ENCODE measurements at regions not wholly inside any gene's neighbourhood (a gene's known extent, or its start where the extent isn't known, plus 50 kb on each side); places are given as distances from the start of the nearest gene placed in this dataset.

- DNase-seq = no peak
- Histone ChIP-seq H3K36me3 (no peaks in the 10 kb centered on the region), H3K27me3 (peaks cover 7% of the 10 kb centered on the region), H3K9me3 (no peaks in the 10 kb centered on the region), H3K4me3 (no peak overlapping the region)
Observed at GRCh38 chr11:127248476-127248875, 247.9 kb upstream of the KIRREL3 start.

GRCh38 chr11:127247261-127247851, 246.8 kb upstream of the KIRREL3 start:
- no peaks in the 10 kb centered on the region for H3K9me3 ChIP-seq
- H3K4me3 ChIP-seq = no peak overlapping the region
- peak; percentile 47 for DNase-seq
- no peaks in the 10 kb centered on the region for H3K36me3 ChIP-seq
- H3K27me3 ChIP-seq = peaks cover 16% of the 10 kb centered on the region

DNA sequence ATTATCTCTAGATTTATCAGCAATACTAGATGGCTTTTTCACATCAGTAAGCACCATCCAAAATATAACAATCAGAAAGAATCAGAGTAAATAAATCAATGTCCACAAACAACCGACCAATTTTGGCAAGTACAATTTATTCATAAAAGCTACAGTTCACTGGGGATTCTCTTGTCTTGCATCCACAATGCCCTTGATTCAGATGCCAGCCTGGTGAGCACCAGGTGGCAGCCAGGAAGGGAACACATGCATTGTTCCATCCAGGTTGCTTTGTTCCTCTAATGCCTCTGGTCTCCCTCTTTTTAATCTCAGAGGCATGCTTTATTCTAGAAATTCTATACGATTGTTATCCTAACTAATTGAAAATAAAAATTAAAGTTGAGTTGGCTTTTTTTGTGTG, 242.1 kb upstream of the KIRREL3 start:
- no peaks in the 10 kb centered on the region for H3K9me3 ChIP-seq
- no peaks in the 10 kb centered on the region for H3K36me3 ChIP-seq
- no peak for DNase-seq
- peaks cover 31% of the 10 kb centered on the region for H3K27me3 ChIP-seq
- no peak overlapping the region for H3K4me3 ChIP-seq

DNA sequence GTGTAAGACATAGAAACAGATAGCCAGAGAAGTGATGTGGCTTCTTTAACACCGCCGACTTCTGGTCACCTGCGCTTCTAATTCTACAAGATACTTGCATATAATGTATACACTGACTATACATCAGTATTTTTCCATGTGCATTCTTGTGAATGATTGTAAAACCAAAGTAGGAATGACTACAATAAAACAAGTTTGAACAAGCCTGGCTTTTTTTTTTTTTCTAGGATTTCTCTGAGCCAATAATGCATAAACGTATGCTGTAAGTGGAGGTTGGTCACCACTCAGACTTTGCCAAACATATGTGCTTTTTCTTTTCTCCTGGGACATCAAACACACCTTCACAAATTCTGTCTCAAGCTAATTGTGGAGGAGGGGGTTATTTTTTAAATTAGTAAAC, 237.8 kb upstream of the KIRREL3 start:
- Histone ChIP-seq H3K27me3 (peaks cover 25% of the 10 kb centered on the region), H3K9me3 (no peaks in the 10 kb centered on the region), H3K36me3 (no peaks in the 10 kb centered on the region), H3K4me3 (no peak overlapping the region)
- DNase-seq = no peak

- no peaks in the 10 kb centered on the region for H3K36me3 ChIP-seq
- no peak for DNase-seq
- peaks cover 14% of the 10 kb centered on the region; the same call in 1 of the 2 replicates for H3K27me3 ChIP-seq
Observed at GRCh38 chr11:127236776-127237175, 236.2 kb upstream of the KIRREL3 start.

DNA sequence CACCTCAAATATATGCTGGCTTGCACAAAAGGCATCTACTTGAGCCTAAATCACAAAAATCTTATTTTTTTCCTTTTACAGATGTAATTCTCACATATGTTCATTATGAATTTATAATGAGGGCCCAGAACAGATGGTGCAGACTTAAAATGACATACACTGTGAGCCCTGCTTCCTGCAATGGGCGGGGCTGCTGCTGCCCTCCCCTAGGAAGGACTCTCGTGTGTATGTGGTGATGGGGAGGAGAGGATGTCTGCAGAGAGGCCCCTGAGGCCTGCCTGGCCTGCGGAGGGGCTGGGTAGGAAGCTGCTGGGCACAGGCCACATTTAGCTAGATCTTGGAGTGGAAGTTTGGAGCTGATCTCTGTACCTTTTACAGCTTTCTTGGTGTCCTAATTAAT, 233.4 kb upstream of the KIRREL3 start:
- Histone ChIP-seq H3K27me3 (0 out of 2 replicates have a peak, but pooled peaks cover 5% of the 10 kb centered on the region), H3K9me3 (no peaks in the 10 kb centered on the region), H3K36me3 (no peaks in the 10 kb centered on the region), H3K4me3 (no peak overlapping the region)
- DNase-seq = no peak

More at GRCh38 chr11:127236776-127237175, 236.2 kb upstream of the KIRREL3 start:
- Histone ChIP-seq H3K9me3 (no peaks in the 10 kb centered on the region), H3K4me3 (no peak overlapping the region)

GRCh38 chr11:127230392-127230791, 229.8 kb upstream of the KIRREL3 start:
- no peaks in the 10 kb centered on the region for H3K36me3 ChIP-seq
- no peak for DNase-seq
- H3K27me3 ChIP-seq = peaks cover 17% of the 10 kb centered on the region
- H3K9me3 ChIP-seq = no peaks in the 10 kb centered on the region
- H3K4me3 ChIP-seq = no peak overlapping the region

DNA sequence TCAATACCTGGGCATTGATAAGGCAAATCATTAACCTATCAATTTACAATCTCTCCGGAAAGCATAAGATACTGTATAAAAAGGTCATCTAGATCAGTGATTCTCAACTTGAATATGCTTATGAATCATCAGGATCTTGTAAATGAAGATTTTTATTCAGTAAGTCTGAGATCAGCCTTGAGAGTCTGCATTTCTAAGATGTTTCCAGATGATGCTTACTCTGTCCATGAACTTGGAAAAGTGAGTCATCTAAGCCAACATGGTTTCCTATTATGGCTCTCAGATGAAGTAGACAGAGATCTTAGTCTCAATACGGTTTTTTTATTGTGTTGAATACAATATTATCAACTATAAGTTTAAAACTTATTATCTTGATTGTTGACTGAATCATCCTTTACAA, 226.4 kb upstream of the KIRREL3 start:
- Histone ChIP-seq H3K27me3 (peaks cover 25% of the 10 kb centered on the region), H3K4me3 (no peak overlapping the region), H3K9me3 (no peaks in the 10 kb centered on the region), H3K36me3 (no peaks in the 10 kb centered on the region)
- DNase-seq = no peak

DNA sequence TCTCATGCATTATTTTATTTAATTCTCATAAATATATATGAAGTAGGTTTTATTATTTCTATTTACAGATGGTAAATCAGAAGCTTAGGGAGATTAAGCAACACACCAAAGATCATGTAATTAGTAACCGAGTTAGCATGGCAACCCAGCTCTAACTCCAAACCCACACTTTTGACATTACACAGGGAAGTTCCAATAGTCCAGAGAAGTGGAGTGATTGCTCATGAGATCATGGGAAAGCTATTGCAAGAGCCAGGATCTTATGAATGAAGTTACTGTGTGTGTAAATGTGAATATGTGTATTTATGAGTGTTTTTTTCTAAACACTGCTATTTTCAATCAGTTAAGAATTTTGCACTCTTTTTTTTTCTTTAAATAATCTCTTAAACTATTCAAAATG, 225.8 kb upstream of the KIRREL3 start:
- Histone ChIP-seq H3K36me3 (no peaks in the 10 kb centered on the region), H3K9me3 (no peaks in the 10 kb centered on the region), H3K27me3 (peaks cover 25% of the 10 kb centered on the region), H3K4me3 (no peak overlapping the region)
- DNase-seq = no peak

DNA sequence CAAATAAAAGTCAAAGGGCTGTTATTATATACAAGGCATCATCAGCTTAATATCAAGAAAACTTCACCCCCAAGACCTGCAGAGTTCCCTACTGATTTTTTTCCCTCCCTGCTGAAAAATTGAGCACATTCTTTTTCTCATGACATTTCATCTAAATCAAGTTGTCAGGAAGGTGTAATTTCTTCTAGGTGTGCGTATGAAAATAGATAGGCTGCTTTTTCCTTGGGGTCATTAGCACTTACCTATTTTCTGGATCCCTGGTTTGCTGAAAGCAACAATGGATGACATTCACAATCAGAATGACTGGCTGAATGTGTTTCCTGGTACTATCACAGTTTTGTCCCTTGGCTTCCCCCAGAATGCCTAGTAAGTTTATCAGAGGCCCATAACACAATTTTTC, 225.0 kb upstream of the KIRREL3 start:
- H3K9me3 ChIP-seq = no peaks in the 10 kb centered on the region
- no peak overlapping the region for H3K4me3 ChIP-seq
- H3K27me3 ChIP-seq = peaks cover 25% of the 10 kb centered on the region
- DNase-seq = no peak
- no peaks in the 10 kb centered on the region for H3K36me3 ChIP-seq

DNA sequence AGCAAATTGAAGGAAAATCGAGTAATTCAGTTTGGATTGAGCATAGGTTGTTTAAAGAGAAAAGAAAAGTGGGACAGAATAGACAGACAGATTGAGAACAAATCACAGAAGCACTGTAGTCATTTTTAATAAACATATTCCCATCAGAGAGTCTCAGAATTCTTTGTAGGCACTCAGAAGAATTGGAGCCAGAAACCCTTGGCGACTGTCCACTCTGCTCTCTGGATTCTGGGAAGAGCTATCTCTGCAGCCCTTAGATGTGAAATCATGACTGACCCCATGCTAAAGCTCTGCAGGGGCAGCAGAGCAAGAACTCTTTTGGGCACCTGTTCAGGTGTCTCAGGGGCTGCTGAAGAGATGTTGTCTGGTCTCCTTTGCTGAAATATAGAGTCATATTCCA, 223.7 kb upstream of the KIRREL3 start:
- DNase-seq = no peak
- Histone ChIP-seq H3K4me3 (no peak overlapping the region), H3K27me3 (peaks cover 25% of the 10 kb centered on the region), H3K9me3 (no peaks in the 10 kb centered on the region), H3K36me3 (no peaks in the 10 kb centered on the region)

DNA sequence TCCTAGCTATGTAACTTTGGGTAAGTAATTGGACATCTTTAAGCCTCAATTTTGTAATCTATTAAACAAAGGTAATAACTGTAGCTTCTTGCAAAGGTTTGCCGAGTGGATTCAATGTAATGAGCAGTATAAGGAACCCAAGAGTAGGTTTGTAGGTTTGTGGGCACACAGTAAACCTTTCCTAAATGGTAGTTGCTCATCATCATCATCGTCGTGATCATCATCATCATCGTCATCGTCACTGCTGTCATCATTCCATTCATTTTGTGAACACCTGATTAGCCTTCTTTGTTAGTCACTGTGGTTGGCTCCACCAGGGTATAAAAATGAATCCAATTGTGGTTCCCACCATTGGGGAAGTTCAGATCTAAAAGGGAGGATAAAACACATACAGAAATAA, 223.1 kb upstream of the KIRREL3 start:
- Histone ChIP-seq H3K36me3 (no peaks in the 10 kb centered on the region), H3K9me3 (no peaks in the 10 kb centered on the region), H3K4me3 (no peak overlapping the region), H3K27me3 (peaks cover 23% of the 10 kb centered on the region)
- no peak for DNase-seq

DNA sequence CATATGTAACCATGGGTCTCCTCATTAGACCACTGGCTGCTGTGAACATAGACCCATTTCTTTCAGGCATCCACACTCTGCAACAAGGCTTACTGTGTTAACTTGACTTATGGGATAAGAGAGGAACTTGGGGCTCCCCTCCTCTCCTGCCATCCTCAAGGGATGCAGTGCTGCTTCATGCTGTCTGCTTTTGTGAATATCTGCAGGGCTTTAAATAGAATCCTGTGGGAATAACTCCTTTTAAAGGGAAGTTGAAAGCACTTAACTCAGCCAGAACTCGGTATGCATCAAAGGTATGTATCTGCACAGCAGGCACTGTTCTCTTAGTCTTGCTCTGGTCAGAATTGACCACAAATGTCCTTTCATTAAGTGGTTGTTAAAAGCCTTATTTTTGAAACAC, 222.5 kb upstream of the KIRREL3 start:
- Histone ChIP-seq H3K4me3 (no peak overlapping the region), H3K9me3 (no peaks in the 10 kb centered on the region), H3K36me3 (no peaks in the 10 kb centered on the region), H3K27me3 (peaks cover 23% of the 10 kb centered on the region)
- DNase-seq = no peak

GRCh38 chr11:127219704-127220103, 219.1 kb upstream of the KIRREL3 start:
- no peaks in the 10 kb centered on the region for H3K9me3 ChIP-seq
- peaks cover 11% of the 10 kb centered on the region for H3K27me3 ChIP-seq
- no peak for DNase-seq
- H3K36me3 ChIP-seq = no peaks in the 10 kb centered on the region
- no peak overlapping the region for H3K4me3 ChIP-seq

GRCh38 chr11:127218275-127218608, 217.7 kb upstream of the KIRREL3 start:
- Histone ChIP-seq H3K27me3 (peaks cover 13% of the 10 kb centered on the region), H3K4me3 (no peak overlapping the region), H3K9me3 (no peaks in the 10 kb centered on the region), H3K36me3 (no peaks in the 10 kb centered on the region)
- DNase-seq = no peak

DNA sequence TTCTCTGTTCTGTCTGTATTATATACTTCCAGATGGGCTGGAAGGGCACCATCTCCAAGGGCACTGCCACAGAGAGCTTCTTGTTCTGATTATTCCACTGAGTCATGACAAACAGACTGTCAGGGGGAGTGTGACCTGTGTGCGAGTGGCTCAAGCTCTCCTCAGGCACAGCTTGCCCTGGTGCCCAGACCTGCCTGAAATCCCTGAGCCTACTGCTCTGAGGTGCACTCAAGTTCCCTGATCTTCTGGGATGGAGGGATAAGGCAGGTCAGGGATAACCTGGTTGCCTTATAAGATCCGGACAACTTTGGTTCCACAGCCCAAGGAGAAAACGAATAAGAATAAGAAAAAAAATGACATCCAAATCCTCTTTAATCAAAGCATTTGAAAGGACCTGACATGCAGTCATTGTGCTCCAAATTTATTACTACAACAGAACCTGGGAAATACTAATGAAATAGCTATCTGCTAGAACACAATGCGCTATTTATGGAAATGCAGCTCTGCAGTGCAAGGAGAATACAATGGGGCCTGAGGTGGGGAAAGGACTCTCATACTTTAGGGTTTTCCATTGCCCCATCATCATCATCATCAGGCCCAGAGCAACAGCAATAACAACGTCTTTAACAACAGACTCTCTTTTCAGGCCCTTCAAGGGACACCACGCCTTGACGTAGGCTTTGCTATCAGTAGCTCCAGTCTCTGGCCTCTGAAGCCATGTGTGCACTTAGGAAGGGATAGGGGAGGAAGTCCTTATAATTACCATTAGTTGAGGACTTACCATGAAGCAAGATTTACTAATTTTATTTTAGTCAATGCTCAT, 217.1 kb upstream of the KIRREL3 start:
- H3K27me3 ChIP-seq = peaks cover 12% of the 10 kb centered on the region
- H3K36me3 ChIP-seq = no peaks in the 10 kb centered on the region
- no peaks in the 10 kb centered on the region for H3K9me3 ChIP-seq
- no peak overlapping the region for H3K4me3 ChIP-seq
- DNase-seq = no peak

- Histone ChIP-seq H3K9me3 (0 out of 2 replicates have a peak, but pooled peaks cover 2% of the 10 kb centered on the region), H3K36me3 (no peaks in the 10 kb centered on the region), H3K4me3 (no peak overlapping the region), H3K27me3 (peaks cover 4% of the 10 kb centered on the region; the same call in 1 of the 2 replicates)
- DNase-seq = no peak
Observed at GRCh38 chr11:127205688-127206217, 205.2 kb upstream of the KIRREL3 start.

- Histone ChIP-seq H3K4me3 (no peak overlapping the region), H3K36me3 (no peaks in the 10 kb centered on the region), H3K9me3 (no peaks in the 10 kb centered on the region), H3K27me3 (peaks cover 7% of the 10 kb centered on the region; the same call in 1 of the 2 replicates)
- DNase-seq = no peak
Observed at GRCh38 chr11:127203490-127203889, 202.9 kb upstream of the KIRREL3 start.

Measured in MG63 (cell line).